Omental fat pad (tissue), 3 donors: ENCODE measurements at regions not wholly inside any gene's neighbourhood (a gene's known extent, or its start where the extent isn't known, plus 50 kb on each side); places are given as distances from the start of the nearest gene placed in this dataset.

ENCODE experiments used
- ATAC-seq: fragments of 150-250 bp; one replicate; pipeline ENCODE4 v1.9.1; 2016; ENCODE audit warnings: mild to moderate bottlenecking, moderate library complexity; ENCODE audit not compliant: low FRiP score
- DNase-seq: peaks from one replicate; pipeline ENCODE4 v3.0.0-alpha.2; 2019; ENCODE audit warnings: low spot score
- TF ChIP-seq, protein P1 (sequence below), 3 donors: fragments of 450-650 bp; IDR thresholded peaks; one replicate each; pipeline ENCODE4 v1.5.1; 2016 to 2017; ENCODE audit warnings: antibody characterized with exemption in 3 of 3, mild to moderate bottlenecking in 3 of 3, moderate library complexity in 2 of 3

GRCh38 chr20:57996936-57997890 is 231.2 kb downstream of the ANKRD60 start:
- no peak for DNase-seq
- ATAC-seq = no peak
- TF ChIP-seq, protein P1, sequence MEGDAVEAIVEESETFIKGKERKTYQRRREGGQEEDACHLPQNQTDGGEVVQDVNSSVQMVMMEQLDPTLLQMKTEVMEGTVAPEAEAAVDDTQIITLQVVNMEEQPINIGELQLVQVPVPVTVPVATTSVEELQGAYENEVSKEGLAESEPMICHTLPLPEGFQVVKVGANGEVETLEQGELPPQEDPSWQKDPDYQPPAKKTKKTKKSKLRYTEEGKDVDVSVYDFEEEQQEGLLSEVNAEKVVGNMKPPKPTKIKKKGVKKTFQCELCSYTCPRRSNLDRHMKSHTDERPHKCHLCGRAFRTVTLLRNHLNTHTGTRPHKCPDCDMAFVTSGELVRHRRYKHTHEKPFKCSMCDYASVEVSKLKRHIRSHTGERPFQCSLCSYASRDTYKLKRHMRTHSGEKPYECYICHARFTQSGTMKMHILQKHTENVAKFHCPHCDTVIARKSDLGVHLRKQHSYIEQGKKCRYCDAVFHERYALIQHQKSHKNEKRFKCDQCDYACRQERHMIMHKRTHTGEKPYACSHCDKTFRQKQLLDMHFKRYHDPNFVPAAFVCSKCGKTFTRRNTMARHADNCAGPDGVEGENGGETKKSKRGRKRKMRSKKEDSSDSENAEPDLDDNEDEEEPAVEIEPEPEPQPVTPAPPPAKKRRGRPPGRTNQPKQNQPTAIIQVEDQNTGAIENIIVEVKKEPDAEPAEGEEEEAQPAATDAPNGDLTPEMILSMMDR (IDR thresholded peaks at IDR 0.05) = no peak

GRCh38 chr20:57996465-57996864 is 232.0 kb downstream of the ANKRD60 start:
- no peak for DNase-seq
- TF ChIP-seq, protein P1 (IDR thresholded peaks at IDR 0.05) = no peak
- no peak for ATAC-seq

- DNase-seq (no peak), ATAC-seq (no peak)
- TF ChIP-seq, protein P1 (IDR thresholded peaks at IDR 0.05) = no peak
These were observed 233.0 kb downstream of the ANKRD60 start for GRCh38 chr20:57995381-57995977.

- TF ChIP-seq, protein P1 (IDR thresholded peaks at IDR 0.05) = no peak
- no peak for DNase-seq
- ATAC-seq = no peak
These were observed 234.6 kb downstream of the ANKRD60 start for GRCh38 chr20:57993716-57994431.

DNA sequence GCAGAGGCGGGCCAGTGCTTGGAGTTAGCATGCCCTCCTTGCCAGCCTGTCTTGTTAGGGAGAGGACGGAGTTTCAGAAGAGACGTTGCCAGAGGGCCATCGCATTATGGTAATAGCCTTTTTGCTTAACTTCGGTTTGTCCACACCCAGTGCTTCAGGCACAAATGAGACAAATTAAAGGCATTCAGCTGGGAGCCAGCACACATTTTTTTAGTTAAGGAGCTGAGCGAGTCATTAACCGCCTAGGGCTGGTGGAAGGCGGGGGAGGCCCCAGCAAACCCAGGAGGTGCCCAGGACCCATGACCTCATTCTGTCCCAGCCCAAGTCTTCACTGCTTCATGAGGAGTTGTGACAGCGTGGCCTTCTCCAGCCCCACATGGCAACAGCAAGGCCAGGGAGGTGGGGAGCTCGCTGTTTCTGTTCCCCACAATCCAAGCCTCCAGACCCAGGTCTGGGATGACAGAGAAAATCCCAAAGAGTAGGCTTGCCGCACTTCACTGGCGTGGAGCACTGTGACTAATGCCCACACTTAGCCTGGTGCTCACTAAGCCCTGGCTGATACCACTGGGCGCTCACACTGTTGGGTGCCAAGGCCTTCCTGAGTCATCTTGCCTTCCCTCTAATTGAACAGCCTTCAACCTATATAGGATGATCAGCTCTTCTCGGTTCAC is 237.1 kb downstream of the ANKRD60 start:
- TF ChIP-seq, protein P1 (IDR thresholded peaks at IDR 0.05) = no peak

GRCh38 chr20:57990396-57990987 is 238.0 kb downstream of the ANKRD60 start:
- TF ChIP-seq, protein P1 (IDR thresholded peaks at IDR 0.05) = no peak
- no peak for DNase-seq
- ATAC-seq = peak; percentile 55

More for the DNA sequence above, 237.1 kb downstream of the ANKRD60 start:
- DNase-seq (no peak), ATAC-seq (no peak)
